Activated B cell treated with CpG ODN at 0.5 μM for 24 hours (primary cell): ENCODE measurements at regions not wholly inside any gene's neighbourhood (a gene's known extent, or its start where the extent isn't known, plus 50 kb on each side); places are given as distances from the start of the nearest gene placed in this dataset.

Source experiments
- ATAC-seq: fragments of 200-7000 bp; cut with Tn5 transposase; one replicate; pipeline ENCODE4 v1.10.0; 2021; ENCODE audit warnings: low read depth, mild to moderate bottlenecking, moderate library complexity
- CTCF ChIA-PET: fragments of 350-600 bp; sonication (Branson Sonifier 250); formaldehyde crosslinking; loops from one replicate; lab custom pipeline; 2021; ENCODE audit warnings: antibody characterized with exemption; lab: Charles Lee
- POLR2A ChIA-PET: fragments of 350-600 bp; sonication (Branson Sonifier 250); formaldehyde crosslinking; loops from one replicate; lab custom pipeline; 2021; ENCODE audit warnings: antibody characterized with exemption; lab: Charles Lee
- DNase-seq: peaks from one replicate; pipeline ENCODE4 v3.0.0; 2022
- H3K27ac Mint-ChIP-seq: one replicate; pipeline ENCODE4 v1.8.0; 2020; ENCODE audit warnings: mixed read lengths
- H3K27me3 Mint-ChIP-seq: one replicate; pipeline ENCODE4 v1.8.0; 2021; ENCODE audit warnings: mixed read lengths
- H3K36me3 Mint-ChIP-seq: one replicate; pipeline ENCODE4 v1.8.0; 2021; ENCODE audit warnings: low read depth, mixed read lengths
- H3K4me1 Mint-ChIP-seq: one replicate; pipeline ENCODE4 v1.8.0; 2021; ENCODE audit warnings: mixed read lengths
- H3K4me3 Mint-ChIP-seq: one replicate; pipeline ENCODE4 v1.8.0; 2020; ENCODE audit warnings: mild to moderate bottlenecking, mixed read lengths
- H3K9me3 Mint-ChIP-seq: one replicate; pipeline ENCODE4 v1.8.0; 2020; ENCODE audit warnings: mixed read lengths
- intact Hi-C: fragments of 100-400 bp; cut with micrococcal nuclease; formaldehyde crosslinking; loops from one replicate; pipeline ENCODE4 v1.15.1; 2024
- TF ChIP-seq, protein P1 (sequence below): fragments of 200-600 bp; IDR thresholded peaks from one replicate; pipeline ENCODE4 v1.8.0; 2022; ENCODE audit warnings: antibody characterized with exemption, mild to moderate bottlenecking

DNA sequence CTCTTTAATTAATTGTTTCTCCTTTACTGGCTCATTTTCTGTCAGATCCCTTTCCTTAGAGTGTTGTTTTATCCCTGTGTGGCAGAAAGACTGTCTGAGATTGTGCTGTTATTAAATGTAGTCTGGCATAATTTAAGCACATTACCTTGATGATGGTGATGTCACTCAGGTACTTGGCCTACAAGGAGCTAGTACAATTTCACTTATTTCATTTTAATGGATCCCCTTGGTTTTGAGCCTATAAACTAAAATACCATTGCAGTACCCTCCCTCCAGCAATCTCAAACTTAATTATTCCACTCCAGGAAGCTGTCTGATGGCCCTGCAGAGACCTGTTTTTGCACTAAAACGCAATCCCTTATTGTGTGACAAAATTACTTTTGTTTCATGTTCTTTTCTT is 968.6 kb downstream of the ADGRL3 start:
- TF ChIP-seq, protein P1, sequence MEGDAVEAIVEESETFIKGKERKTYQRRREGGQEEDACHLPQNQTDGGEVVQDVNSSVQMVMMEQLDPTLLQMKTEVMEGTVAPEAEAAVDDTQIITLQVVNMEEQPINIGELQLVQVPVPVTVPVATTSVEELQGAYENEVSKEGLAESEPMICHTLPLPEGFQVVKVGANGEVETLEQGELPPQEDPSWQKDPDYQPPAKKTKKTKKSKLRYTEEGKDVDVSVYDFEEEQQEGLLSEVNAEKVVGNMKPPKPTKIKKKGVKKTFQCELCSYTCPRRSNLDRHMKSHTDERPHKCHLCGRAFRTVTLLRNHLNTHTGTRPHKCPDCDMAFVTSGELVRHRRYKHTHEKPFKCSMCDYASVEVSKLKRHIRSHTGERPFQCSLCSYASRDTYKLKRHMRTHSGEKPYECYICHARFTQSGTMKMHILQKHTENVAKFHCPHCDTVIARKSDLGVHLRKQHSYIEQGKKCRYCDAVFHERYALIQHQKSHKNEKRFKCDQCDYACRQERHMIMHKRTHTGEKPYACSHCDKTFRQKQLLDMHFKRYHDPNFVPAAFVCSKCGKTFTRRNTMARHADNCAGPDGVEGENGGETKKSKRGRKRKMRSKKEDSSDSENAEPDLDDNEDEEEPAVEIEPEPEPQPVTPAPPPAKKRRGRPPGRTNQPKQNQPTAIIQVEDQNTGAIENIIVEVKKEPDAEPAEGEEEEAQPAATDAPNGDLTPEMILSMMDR: no peak
- Mint-ChIP-seq H3K4me1 (no peaks in the 10 kb centered on the region), H3K27me3 (no peaks in the 10 kb centered on the region), H3K4me3 (no peak overlapping the region), H3K27ac (no peak overlapping the region), H3K9me3 (peaks cover 5% of the 10 kb centered on the region), H3K36me3 (no peaks in the 10 kb centered on the region)
- CTCF ChIA-PET: no interaction called here
- no peak for DNase-seq
- POLR2A ChIA-PET: no interaction called here
- ATAC-seq: no peak
- intact Hi-C loops: no loop called here

DNA sequence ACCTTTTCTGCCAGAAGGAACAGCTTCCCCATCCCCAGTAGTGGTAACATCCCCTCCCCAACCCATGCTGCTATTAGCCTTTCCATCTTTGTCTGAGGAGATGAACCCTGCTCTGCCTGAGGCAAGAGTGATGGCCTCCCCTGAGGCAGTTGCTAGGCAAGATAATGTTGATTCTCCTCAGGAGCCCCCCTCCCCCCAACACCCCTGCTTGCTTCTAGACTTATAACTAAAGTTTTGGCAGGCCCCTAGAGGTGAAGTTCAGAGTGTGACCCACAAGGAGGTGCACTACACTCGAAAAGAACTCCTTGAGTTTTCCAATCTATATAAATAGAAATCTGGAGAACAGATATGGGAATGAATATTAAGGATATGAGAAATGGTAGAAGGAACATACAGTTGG is 962.5 kb downstream of the ADGRL3 start:
- peaks cover 8% of the 10 kb centered on the region for H3K9me3 Mint-ChIP-seq

GRCh38 chr4:62161446-62161845 is 961.3 kb downstream of the ADGRL3 start:
- H3K4me1 Mint-ChIP-seq: no peaks in the 10 kb centered on the region
- peaks cover 8% of the 10 kb centered on the region for H3K9me3 Mint-ChIP-seq
- intact Hi-C loops: no loop called here
- DNase-seq (no peak), ATAC-seq (no peak)
- no peaks in the 10 kb centered on the region for H3K36me3 Mint-ChIP-seq
- no peak overlapping the region for H3K4me3 Mint-ChIP-seq
- ChIA-PET CTCF (no interaction called here), POLR2A (no interaction called here)
- TF ChIP-seq, protein P1: no peak
- no peak overlapping the region for H3K27ac Mint-ChIP-seq
- no peaks in the 10 kb centered on the region for H3K27me3 Mint-ChIP-seq

More for the DNA sequence above, 962.5 kb downstream of the ADGRL3 start:
- TF ChIP-seq, protein P1: no peak
- no peak overlapping the region for H3K4me3 Mint-ChIP-seq
- H3K36me3 Mint-ChIP-seq: no peaks in the 10 kb centered on the region
- no peaks in the 10 kb centered on the region for H3K4me1 Mint-ChIP-seq
- no peak for ATAC-seq
- no peaks in the 10 kb centered on the region for H3K27me3 Mint-ChIP-seq
- CTCF ChIA-PET: no interaction called here
- no peak overlapping the region for H3K27ac Mint-ChIP-seq
- intact Hi-C loops: no loop called here
- POLR2A ChIA-PET: no interaction called here
- no peak for DNase-seq

- Mint-ChIP-seq H3K27ac (no peak overlapping the region), H3K9me3 (peaks cover 3% of the 10 kb centered on the region), H3K4me3 (no peak overlapping the region), H3K36me3 (no peaks in the 10 kb centered on the region), H3K27me3 (no peaks in the 10 kb centered on the region), H3K4me1 (no peaks in the 10 kb centered on the region)
- TF ChIP-seq, protein P1: no peak
- intact Hi-C loops: no loop called here
- ChIA-PET CTCF (no interaction called here), POLR2A (no interaction called here)
- DNase-seq (no peak), ATAC-seq (no peak)
These were observed 959.8 kb downstream of the ADGRL3 start for GRCh38 chr4:62159876-62160275.

- Mint-ChIP-seq H3K36me3 (no peaks in the 10 kb centered on the region), H3K27ac (no peak overlapping the region), H3K4me1 (no peaks in the 10 kb centered on the region), H3K9me3 (peaks cover 3% of the 10 kb centered on the region), H3K27me3 (no peaks in the 10 kb centered on the region), H3K4me3 (no peak overlapping the region)
- DNase-seq (no peak), ATAC-seq (no peak)
- TF ChIP-seq, protein P1: no peak
- intact Hi-C loops: no loop called here
- ChIA-PET POLR2A (no interaction called here), CTCF (no interaction called here)
These were observed 959.2 kb downstream of the ADGRL3 start for GRCh38 chr4:62159306-62159705.
